HCT116 (cell line): ENCODE measurements at regions not wholly inside any gene's neighbourhood (a gene's known extent, or its start where the extent isn't known, plus 50 kb on each side); places are given as distances from the start of the nearest gene placed in this dataset.

Experiments
- ATAC-seq: fragments of 200-7000 bp; cut with Tn5 transposase; 2 replicates; pipeline ENCODE4 v1.9.1; 2020; ENCODE audit warnings: mild to moderate bottlenecking, moderate library complexity
- BruUV-seq: library from RNA; stranded (reverse); fragments of 400-500 nt; replicated peaks from 2 replicates; lab custom pipeline; 2021; lab: Mats Ljungman, UMichigan
- CTCF ChIA-PET: fragments of 300-600 bp; sonication (Branson Sonifier 250); formaldehyde crosslinking; loops from one replicate; lab custom pipeline; 2021; ENCODE audit warnings: antibody characterized with exemption; lab: Charles Lee
- POLR2A ChIA-PET: fragments of 300-600, 350-600 bp; sonication (Branson Sonifier 250); formaldehyde crosslinking; loops from one replicate; lab custom pipeline; 2021; ENCODE audit warnings: antibody characterized with exemption; lab: Charles Lee
- RAD21 ChIA-PET, 2 experiments: fragments of 300-600 bp; sonication (Branson Sonifier 250); formaldehyde crosslinking; loops; one replicate each; lab custom pipeline; 2023; ENCODE audit warnings: low total read pairs in 2 of 2; ENCODE audit not compliant: uncharacterized antibody in 2 of 2, unreplicated experiment in 2 of 2, low non-redundant PET in 1 of 2; lab: Charles Lee
- DNase-seq: peaks from one replicate; pipeline ENCODE4 v3.0.0-alpha.2; 2010; ENCODE audit warnings: low read depth, low spot score
- H2AFZ ChIP-seq: fragments of 200-600 bp; shearing (Covaris generic), sonication (generic); 2 replicates; pipeline ENCODE4 v1.6.1; 2017; ENCODE audit warnings: low read depth, mixed run types, mixed read lengths, antibody characterized with exemption, low read length; ENCODE audit not compliant: poor library complexity, severe bottlenecking
- H3K27ac ChIP-seq: 2 replicates; pipeline ENCODE4 v1.5.1; 2012; ENCODE audit warnings: low read depth, low read length
- H3K27me3 ChIP-seq: fragments of 200-600 bp; sonication (generic); 2 replicates; pipeline ENCODE4 v1.6.1; 2016; ENCODE audit warnings: mixed run types, low read length, mixed read lengths; ENCODE audit not compliant: insufficient read depth
- H3K36me3 ChIP-seq, 2 experiments: fragments of 200-500 bp in 1 of 2; fragments of 200-600 bp in 1 of 2; sonication (Bioruptor generic) in 1 of 2; sonication (generic) in 1 of 2; 2 replicates each; pipeline versions ENCODE4 v1.5.1 to v1.6.1; 2014 to 2016; ENCODE audit warnings: low read length in 2 of 2, inconsistent platforms in 1 of 2, mixed read lengths in 1 of 2, mixed run types in 1 of 2; ENCODE audit not compliant: insufficient read depth in 2 of 2, control insufficient read depth in 1 of 2
- H3K4me1 ChIP-seq, 2 experiments: fragments of 200-600 bp in 1 of 2; sonication (generic) in 1 of 2; 2 replicates each; pipeline versions ENCODE4 v1.5.1 to v1.6.1; 2012 to 2017; ENCODE audit warnings: low read length in 2 of 2, inconsistent platforms in 1 of 2, mild to moderate bottlenecking in 1 of 2, mixed read lengths in 1 of 2, mixed run types in 1 of 2, moderate library complexity in 1 of 2; ENCODE audit not compliant: insufficient read depth in 2 of 2, control insufficient read depth in 1 of 2
- H3K4me2 ChIP-seq: fragments of 200-600 bp; sonication (generic); 2 replicates; pipeline ENCODE4 v1.6.1; 2017; ENCODE audit warnings: mixed run types, low read length, mixed read lengths
- H3K4me3 ChIP-seq, 2 experiments: fragments of 200-600 bp in 1 of 2; sonication (generic) in 1 of 2; replicated peaks in 1 of 2; 2 replicates each; pipeline ENCODE4 v1.5.1; 2011 to 2016; ENCODE audit warnings: low read length in 2 of 2, control low read depth in 1 of 2, low read depth in 1 of 2, mild to moderate bottlenecking in 1 of 2, mixed read lengths in 1 of 2, mixed run types in 1 of 2
- H3K79me2 ChIP-seq: fragments of 200-600 bp; sonication (generic); 2 replicates; pipeline ENCODE4 v1.6.1; 2017; ENCODE audit warnings: mild to moderate bottlenecking, mixed run types, low read length, moderate library complexity, mixed read lengths; ENCODE audit not compliant: insufficient read depth
- H3K9ac ChIP-seq: fragments of 200-600 bp; sonication (generic); 2 replicates; pipeline ENCODE4 v1.6.1; 2016; ENCODE audit warnings: low read length, mixed read lengths
- H3K9me2 ChIP-seq: fragments of 200-600 bp; sonication (generic), shearing (Covaris generic); 2 replicates; pipeline ENCODE4 v1.6.1; 2017; ENCODE audit warnings: mixed run types, mild to moderate bottlenecking, moderate library complexity; ENCODE audit not compliant: insufficient read depth
- H3K9me3 ChIP-seq, 2 experiments: fragments of 200-500 bp in 1 of 2; fragments of 200-600 bp in 1 of 2; sonication (Bioruptor generic) in 1 of 2; sonication (generic) in 1 of 2; 2 replicates each; pipeline ENCODE4 v1.6.1; 2014 to 2017; ENCODE audit warnings: low read length in 2 of 2, mixed read lengths in 2 of 2, inconsistent platforms in 1 of 2, low read depth in 1 of 2, mild to moderate bottlenecking in 1 of 2, mixed run types in 1 of 2, moderate library complexity in 1 of 2; ENCODE audit not compliant: control insufficient read depth in 1 of 2, insufficient read depth in 1 of 2
- H4K20me1 ChIP-seq: fragments of 200-600 bp; sonication (generic), shearing (Covaris generic); 2 replicates; pipeline ENCODE4 v1.6.1; 2017; ENCODE audit warnings: mixed run types, mild to moderate bottlenecking, moderate library complexity; ENCODE audit not compliant: insufficient read depth
- ATF3 ChIP-seq: IDR thresholded peaks from 2 replicates; pipeline ENCODE4 v1.6.1; 2012
- CEBPB ChIP-seq: IDR thresholded peaks from 2 replicates; pipeline ENCODE4 v1.6.1; 2012; ENCODE audit warnings: low read depth
- CTCF ChIP-seq, 3 experiments: fragments of 200-600 bp in 1 of 3; sonication (generic) in 1 of 3; IDR thresholded peaks in 2 of 3; conservative IDR thresholded peaks in 1 of 3; 2 replicates each; pipeline ENCODE4 v1.5.1; 2012 to 2017; ENCODE audit warnings: low read depth in 2 of 3, low read length in 2 of 3, antibody characterized with exemption in 1 of 3, borderline replicate concordance in 1 of 3, control low read depth in 1 of 3, mild to moderate bottlenecking in 1 of 3, mixed read lengths in 1 of 3, mixed run types in 1 of 3, moderate library complexity in 1 of 3; ENCODE audit not compliant: insufficient read depth in 1 of 3
- EZH2 ChIP-seq: fragments of 200-600 bp; sonication (generic); IDR thresholded peaks from 2 replicates; pipeline ENCODE4 v1.6.1; 2017; ENCODE audit warnings: antibody characterized with exemption, mixed run types
- EZH2phosphoT487 ChIP-seq: fragments of 200-600 bp; IDR thresholded peaks from 2 replicates; pipeline ENCODE4 v1.6.1; 2018; ENCODE audit warnings: antibody characterized with exemption, borderline replicate concordance
- JUND ChIP-seq: IDR thresholded peaks from 2 replicates; pipeline ENCODE4 v1.6.1; 2012
- MAX ChIP-seq: IDR thresholded peaks from 2 replicates; pipeline ENCODE4 v1.6.1; 2012
- POLR2A ChIP-seq: IDR thresholded peaks from 2 replicates; pipeline ENCODE4 v1.7.0; 2011; ENCODE audit warnings: borderline replicate concordance; ENCODE audit not compliant: insufficient read depth, insufficient read length; ENCODE audit errors: extremely low read depth
- POLR2AphosphoS5 ChIP-seq: IDR thresholded peaks from 2 replicates; pipeline ENCODE4 v1.6.1; 2011; ENCODE audit warnings: mild to moderate bottlenecking, low read depth, low read length, moderate library complexity
- RAD21 ChIP-seq: IDR thresholded peaks from 2 replicates; pipeline ENCODE4 v1.6.1; 2012; ENCODE audit warnings: low read depth, mild to moderate bottlenecking
- SP1 ChIP-seq: IDR thresholded peaks from 2 replicates; pipeline ENCODE4 v1.6.1; 2012; ENCODE audit warnings: low read depth
- ZFX ChIP-seq: fragments of 450-650 bp; IDR thresholded peaks from 2 replicates; pipeline ENCODE4 v1.6.1; 2017
- intact Hi-C: fragments of 100-400 bp; cut with micrococcal nuclease; formaldehyde crosslinking; loops from 2 replicates; pipeline ENCODE4 v1.10.0; 2022

- TF ChIP-seq EZH2phosphoT487 (no peak), POLR2A (no peak), RAD21 (no peak), ATF3 (no peak), JUND (no peak), SP1 (no peak), CTCF (IDR thresholded peaks at IDR 0.05 in 2 of 3, conservative IDR thresholded peaks at IDR 0.05 in 1 of 3; ENCODE audit: borderline replicate concordance in 1 of 3, insufficient read depth in 1 of 3, low read depth in 2 of 3, low read length in 2 of 3) (no peak), MAX (no peak), ZFX (no peak), CEBPB (no peak), EZH2 (no peak), POLR2AphosphoS5 (no peak)
- no peaks in the 10 kb centered on the region for H3K79me2 ChIP-seq
- no peaks in the 10 kb centered on the region for H3K36me3 ChIP-seq
- no peak overlapping the region for H2AFZ ChIP-seq
- no TSS peak for BruUV-seq
- H3K4me1 ChIP-seq: no peaks in the 10 kb centered on the region
- H4K20me1 ChIP-seq: no peaks in the 10 kb centered on the region
- DNase-seq (no peak), ATAC-seq (no peak)
- no peak overlapping the region for H3K4me3 ChIP-seq
- H3K4me2 ChIP-seq: no peak overlapping the region
- H3K27me3 ChIP-seq: no peaks in the 10 kb centered on the region
- ChIA-PET CTCF (no interaction called here), POLR2A (no interaction called here), RAD21 (no interaction called here)
- peaks cover 9 to 11% of the 10 kb centered on the region in 2 experiments; a peak in 2 of 4 replicates for H3K9me3 ChIP-seq
- no peak overlapping the region for H3K9ac ChIP-seq
- no peak overlapping the region for H3K27ac ChIP-seq
- intact Hi-C loops: no loop called here
- no peaks in the 10 kb centered on the region for H3K9me2 ChIP-seq
Observed at GRCh38 chr4:43316813-43317212, 424.3 kb downstream of the GRXCR1 start.
